ENCODE measurements at regions not wholly inside any gene's neighbourhood (a gene's known extent, or its start where the extent isn't known, plus 50 kb on each side); places are given as distances from the start of the nearest gene placed in this dataset.
"Not testable (repeated sequence)": the region's sequence is repeated elsewhere in the genome, so short reads cannot be mapped to it uniquely, and the experiment has no call there.

DNA sequence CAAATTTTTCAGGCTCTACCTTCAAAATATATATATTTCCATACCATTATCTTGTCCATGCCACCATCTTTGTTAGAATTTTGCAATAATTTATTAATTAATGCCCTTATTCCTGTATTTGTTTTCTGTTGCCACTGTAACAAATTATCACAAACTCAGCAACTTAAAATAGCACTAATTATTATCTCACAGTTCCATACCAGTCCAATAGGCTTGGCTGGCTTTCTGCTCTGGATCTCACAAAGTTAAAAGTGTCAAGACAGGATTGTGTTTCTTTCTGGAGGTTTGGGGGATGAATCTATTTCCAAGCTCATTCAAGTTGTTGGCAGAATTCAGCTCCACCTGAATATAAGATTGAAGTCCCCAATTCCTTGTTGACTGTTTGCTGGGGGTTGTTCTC, 58.6 kb upstream of the SLC38A4 start:
- DNase-seq = no peak

DNA sequence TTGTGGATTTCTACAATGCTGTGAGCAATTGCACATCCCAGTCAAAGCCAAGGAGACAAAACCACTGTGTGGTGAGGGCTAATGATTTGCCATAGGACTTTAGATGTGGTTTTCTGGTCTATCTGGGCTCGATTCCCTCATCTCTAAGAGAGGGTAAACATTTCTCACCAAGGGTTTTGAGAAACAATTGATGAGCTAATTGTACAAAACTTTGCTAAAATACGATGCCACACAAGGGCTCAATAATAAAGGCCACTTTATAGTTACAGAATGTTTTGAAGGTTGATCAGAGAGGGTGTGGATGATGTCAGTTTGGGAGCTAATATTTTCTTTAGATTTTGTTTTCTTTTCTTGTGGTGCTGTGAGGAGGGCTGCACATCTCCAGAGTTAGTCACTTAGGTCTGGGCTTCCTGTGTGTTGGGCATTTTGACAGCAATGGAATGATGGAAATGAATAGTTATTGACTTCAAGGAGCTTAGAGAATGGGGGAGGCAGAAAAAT, 60.8 kb upstream of the SLC38A4 start:
- no peak for DNase-seq

DNA sequence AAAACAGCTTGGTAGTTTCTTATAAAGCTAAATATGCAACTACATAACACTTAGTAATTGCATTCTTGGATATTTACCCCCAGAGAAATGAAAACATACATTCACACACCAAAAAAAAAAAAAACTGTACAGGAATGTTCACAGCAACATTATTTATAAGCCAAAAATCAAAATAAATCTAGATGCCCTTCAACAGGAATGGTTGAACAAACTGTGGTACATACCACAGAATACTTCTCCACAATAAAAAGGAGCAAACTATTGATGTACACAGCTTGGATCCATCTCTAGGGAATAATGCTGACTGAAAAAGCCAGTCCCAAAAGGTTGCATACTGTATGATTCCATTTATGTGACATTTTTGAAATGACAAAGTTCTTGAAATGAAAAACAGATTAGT, 62.1 kb upstream of the SLC38A4 start:
- DNase-seq = no peak

DNA sequence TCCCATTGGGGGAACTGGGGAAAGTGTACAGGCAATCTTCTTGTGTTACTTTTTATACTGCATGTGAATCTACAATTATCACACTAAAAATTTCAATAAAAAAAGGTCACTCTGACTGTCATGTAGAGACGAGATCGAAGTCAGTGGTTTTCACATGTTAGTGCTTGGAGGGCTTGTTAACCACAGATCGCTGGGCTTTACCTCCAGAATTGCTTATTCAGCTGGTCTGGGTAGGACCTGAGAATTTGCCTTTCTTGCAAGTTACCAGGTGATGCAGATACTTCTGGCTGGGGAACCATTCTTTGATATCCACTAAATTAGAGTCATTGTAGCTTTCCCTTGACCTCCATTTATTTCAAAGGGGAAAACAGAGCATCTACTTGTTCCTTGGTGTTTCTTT, 62.8 kb upstream of the SLC38A4 start:
- DNase-seq = no peak

DNA sequence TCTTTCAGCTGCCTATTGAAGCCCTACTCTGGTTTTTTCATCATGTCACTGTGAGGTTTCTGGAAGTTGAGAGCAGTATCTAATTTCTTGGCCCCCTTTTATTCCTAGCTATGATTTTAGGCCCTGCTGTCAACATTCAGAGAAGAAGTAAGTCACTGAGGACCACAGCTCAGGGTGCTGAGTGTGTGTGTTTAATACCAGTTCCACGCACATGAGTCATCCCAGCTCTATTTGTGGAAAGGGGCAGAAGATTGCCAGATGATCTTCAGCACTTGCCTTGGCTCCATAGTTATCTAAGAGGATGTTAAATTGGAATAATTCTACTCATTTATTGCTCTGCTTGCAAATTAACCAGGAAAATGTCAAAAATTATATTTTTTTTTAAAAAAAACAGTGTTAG, 65.5 kb upstream of the SLC38A4 start:
- DNase-seq = no peak

DNA sequence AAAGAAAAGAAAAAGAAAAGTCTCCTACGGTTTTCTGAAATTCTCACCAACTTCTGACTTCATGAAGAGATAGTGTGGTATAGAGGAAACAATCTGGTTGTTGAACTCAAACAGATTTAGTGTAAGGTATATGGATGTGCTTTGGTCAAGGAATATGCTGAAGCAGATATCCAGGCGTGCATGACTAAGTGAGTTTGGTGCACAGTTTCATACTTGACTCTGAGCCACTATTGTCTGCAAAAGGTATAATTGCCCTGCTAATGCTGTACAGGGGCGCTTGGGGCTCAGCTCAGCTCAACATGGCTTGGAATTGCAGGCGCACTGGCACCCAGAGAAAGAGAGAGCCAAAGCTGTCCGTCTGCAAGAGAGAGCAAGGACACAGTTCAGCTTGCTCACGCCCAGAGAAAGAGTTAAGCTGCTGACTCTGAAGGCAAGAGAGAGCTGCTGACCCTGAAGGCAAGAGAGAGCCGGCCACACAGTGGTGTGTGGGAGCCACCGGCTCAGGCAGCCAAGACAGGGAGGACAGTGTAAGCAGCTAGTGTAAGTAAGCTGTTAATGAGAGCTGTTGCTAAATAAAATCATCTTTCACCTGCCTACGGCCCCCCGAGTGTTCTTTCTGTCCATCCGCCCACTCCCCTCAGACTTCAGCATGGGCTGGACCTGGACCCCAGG, 66.4 kb upstream of the SLC38A4 start:
- no peak for DNase-seq

DNA sequence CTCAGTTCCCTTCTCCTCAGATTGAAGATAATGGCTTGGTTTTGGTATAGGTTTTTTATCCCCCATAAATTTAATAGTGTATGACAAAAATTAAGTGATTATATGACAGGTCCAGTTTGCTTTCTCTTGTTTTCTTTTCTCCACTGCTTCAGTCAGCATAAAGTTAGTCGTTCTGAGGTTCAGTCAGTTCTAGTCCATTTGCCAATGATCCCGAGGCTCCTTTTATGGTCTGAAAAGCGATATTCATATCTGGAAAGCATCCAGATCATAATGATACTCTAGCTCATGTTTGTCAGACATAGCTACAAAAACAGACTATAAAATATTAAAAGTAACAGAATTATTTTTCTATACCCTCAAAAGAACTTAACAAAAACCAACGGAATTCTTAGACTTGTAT, 67.1 kb upstream of the SLC38A4 start:
- no peak for DNase-seq

DNA sequence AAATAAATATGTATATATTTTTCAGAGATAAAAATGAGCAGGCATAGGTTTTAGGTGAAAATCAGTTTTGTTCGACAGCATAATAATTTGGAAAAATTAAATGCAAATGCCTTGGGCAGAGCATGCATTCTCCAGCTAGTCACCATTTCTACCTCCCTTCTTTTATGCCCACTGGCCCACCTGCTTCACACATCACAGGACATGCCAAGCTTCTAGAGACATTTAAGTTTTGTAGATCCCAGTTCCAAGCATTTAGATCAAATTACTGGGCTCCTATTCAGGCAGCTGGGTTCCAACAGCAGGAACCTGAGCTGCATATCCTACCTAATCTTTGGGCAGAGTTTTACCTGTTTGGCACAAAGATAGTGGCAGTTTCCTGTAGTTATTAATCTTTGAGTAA, 67.6 kb upstream of the SLC38A4 start:
- DNase-seq = no peak

DNA sequence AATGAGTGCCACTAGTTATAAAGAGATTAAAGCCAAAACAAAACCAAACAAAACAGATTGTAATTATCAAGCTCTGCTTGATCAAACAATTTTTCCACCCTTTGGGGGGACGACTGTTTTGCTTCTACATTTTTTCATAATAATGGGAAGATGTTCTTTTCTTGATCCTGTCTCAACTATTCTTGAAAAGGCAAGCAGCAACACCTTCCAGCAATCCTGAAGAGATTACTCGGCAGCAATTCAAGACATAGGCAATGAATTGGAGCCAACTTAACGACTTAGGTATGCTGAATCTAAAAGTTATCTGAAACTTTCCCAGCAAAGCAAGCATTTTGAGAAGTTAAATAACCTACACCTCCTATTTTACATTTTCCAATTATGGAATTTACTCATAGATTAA, 69.9 kb upstream of the SLC38A4 start:
- DNase-seq = no peak

DNA sequence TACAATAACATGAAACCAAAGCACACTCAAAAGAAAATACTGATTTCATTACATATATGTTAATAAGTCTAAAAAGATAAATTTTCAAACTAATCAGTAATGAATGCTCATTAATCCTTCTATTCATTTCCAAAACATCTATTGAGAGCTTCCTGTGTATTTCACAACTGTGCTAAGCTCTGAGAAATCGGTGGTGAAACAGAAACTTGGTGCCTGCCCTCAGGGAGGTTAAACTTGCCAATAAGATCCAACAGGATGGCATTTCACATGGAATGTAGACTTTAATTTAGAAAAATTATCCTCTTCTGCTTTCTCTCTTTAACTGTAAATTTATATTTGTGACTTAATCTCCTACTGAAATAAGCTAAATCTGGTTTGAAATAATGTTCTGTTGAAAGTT, 70.9 kb upstream of the SLC38A4 start:
- no peak for DNase-seq

DNA sequence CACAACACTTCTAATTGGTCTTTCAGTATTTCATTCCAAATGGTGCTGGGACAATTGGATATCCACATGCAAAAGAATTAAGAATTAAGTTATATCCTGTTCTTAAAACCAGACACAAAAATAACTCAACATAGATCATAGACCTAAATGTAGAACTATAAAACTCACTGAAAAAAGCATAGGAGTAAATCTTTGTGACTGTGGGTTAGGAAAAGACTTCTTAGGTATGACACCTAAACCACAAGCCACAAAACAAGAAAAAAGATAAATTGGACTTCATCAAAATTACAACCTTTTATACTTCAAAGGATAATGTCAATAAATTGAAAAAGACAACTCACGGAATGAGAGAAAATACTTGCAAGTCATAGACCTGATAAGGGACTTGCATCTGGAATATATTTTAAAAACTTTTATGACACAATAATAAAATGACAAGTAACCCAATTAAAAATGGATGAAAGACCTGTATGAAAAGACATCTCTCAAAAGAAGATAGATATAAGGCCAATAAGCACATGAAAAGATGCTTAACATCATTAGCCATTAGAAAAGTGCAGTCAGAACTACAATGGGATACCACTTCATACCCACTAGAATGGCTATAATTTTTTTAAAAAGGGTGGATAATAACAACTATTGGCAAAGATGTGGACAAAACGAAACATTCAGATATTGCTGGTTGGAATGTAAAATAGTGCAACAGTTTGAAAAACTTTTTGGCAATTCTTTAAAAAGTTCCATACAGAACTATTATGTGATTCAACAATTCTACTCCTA, 72.5 kb upstream of the SLC38A4 start:
- no peak for DNase-seq

DNA sequence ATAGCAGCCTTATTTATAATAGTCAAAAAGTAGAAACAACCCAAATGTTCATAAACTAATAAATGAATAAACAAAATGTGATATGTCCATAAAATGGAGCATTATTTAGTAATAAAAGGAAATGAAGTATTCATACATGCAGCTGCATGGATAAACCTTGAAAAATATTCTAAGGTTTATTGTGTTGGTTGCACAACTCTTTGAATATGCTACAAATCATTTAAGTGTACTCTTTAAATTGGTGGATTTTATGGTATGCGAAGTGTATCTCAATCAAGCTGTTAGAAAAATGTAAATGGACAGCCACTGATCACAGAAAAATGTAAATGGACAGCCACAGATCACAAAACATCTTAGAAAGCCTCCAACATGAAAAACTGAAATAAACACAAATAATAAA, 73.2 kb upstream of the SLC38A4 start:
- no peak for DNase-seq

DNA sequence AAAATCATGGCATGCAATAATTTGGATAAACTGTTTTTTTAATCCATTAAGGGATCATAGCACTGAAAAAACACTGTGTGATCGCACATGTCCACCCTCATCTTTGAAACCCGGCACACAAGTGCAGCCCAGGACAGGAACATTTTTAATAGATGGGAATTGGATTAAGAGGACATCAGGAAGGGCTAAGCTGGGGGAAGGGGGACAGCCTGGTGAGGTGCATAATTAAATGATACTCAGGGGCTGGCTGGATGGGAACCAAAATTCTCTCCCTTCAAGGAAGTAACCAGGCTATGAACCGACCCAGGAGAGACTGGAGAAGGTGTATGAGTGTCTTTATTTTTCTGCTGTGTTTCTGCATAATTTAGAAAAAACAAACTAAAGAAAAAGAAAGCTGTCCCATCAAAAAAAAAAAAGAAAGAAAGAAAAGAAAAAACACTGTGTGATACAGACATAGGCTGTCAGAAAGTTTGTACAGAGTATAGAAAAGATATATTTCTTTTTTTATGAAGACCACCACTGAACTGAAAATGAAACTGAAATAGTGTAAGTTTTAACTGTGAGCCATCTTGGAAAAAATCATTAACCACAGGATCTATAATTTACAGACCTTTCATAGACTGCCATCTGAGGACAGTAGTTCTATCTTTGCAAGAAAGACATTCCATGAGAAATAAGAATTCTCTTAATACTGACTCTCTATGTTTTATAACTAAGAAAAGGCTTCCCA, 75.1 kb upstream of the SLC38A4 start:
- no peak for DNase-seq

DNA sequence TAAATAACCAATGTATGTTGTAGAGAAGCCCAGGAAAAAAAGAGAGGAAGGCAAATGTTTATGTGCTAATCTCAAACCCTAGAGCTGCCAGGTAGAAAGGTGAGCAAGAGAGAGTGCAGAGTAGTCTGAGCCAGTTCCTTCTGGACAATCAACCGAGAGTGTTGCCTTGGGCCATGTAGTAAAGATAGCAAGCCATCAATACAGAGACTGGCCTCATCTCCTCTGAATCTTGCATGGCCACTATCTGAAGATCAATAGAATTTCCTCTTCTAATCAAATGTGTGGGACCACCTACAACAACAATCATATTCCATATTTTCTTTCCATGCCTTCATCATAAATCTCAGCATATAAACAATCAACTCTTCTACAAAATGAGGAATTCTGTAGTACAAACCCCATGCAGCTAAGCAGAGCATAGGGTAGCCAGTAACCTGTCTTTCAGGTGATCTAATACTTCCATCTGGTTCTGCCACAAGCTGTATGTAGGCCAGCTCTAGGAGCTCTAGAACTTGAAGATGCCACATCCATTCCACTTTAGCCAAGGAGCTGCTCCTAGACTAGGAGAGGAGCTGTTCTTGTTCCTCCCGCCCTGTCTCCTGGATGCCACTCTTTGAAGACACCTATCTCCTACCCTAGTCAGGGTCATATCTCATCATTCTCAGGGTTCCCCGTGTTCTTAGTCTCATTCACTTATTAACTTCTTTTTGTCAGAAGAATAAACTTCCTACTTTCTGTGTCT, 75.8 kb upstream of the SLC38A4 start:
- DNase-seq = no peak

DNA sequence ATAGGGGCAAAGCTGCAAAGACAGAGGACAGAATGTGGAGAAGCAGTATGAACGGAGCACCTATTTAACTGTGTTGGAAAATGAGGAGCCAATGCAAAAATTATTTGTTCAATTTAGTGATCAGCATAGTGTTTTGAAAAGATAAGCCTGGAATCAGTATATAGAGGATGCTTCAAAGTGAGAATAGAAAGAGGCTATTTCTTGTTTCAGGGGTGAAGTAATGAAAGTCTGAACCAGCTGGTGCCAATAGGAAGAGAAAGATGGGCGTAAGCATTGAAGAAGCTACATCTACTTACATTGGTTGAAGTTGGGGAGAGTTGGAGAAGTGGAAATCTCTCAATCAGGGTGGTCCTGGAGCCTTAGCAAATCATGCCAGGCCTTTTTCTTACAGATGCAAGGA, 77.3 kb upstream of the SLC38A4 start:
- DNase-seq = no peak

DNA sequence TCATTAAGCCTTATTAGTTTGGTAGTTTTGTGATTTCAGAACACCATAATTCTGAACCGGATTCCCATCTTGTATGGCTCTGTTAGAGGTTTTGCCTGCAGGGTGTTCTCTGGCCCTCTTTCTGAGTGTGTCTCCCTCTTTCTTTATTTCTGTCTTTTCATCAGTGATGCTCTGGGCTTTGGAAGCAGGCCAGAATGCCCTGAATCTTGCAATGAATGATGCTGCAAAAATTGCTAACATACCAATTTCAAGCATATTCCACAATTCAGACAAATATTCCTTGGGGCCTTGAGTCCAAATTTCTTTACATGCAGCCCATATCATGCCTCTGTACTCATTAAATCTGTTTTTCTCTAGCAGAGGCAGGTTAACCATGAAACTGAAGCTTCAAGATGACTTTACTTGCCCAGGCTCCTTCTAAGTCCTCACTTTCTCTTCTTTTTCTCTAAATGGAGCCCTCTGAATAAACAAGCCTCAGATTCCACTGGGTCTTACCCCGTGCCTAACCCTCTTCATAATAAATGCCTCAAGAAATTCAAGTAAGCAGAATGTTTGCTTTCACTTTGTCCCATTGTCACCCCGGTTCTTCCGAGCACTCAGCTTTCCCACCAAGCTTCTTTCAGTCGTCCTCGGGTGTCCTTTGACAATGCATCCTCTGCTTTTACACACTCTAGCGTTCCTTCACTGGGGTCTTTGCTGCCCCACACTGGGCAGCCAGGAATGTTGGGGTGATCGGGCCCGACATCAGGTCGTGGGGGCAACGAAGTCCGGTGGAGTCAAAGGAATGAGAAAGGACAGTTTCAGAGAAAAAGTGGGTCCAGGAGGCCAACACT, 78.8 kb upstream of the SLC38A4 start:
- DNase-seq = no peak

DNA sequence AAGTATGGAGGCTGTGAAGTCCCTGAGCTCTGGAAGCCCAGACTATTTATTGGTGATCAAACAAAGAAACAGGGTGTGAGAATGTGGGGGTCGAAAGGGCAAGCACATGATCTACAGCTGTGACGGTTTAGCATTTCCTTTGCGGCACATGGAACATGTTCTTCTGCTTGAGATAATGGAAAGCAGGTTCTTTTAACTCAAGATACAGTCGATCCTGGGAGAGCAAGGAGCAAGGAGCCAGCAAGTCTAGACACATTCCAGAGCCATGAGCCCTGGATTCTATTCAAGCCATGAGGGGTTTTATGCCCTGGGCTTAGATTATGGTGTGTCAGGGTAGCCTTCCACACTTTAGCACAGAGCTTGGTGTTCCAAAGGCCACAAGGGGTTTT, 79.4 kb upstream of the SLC38A4 start:
- not testable (repeated sequence) for DNase-seq

DNA sequence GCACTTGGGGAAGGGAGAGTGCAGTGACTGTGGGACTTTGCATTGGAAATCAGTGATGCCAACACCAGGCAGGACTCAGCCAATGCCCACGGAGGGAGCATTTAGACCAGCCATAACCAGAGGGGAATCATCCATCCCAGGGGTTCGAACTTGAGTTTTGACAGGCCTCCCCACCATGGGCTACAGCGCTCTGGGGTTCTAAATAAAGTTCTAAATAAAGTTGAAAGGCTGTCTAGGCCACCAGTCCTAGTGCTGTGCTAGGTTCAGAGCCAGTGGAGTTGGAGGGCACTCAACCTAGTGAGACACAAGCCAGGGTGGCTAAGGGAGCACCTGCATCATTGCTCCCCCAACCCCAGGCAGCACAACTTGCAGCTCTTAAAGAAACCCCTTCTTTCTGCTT, 82.0 kb upstream of the SLC38A4 start:
- no peak for DNase-seq

DNA sequence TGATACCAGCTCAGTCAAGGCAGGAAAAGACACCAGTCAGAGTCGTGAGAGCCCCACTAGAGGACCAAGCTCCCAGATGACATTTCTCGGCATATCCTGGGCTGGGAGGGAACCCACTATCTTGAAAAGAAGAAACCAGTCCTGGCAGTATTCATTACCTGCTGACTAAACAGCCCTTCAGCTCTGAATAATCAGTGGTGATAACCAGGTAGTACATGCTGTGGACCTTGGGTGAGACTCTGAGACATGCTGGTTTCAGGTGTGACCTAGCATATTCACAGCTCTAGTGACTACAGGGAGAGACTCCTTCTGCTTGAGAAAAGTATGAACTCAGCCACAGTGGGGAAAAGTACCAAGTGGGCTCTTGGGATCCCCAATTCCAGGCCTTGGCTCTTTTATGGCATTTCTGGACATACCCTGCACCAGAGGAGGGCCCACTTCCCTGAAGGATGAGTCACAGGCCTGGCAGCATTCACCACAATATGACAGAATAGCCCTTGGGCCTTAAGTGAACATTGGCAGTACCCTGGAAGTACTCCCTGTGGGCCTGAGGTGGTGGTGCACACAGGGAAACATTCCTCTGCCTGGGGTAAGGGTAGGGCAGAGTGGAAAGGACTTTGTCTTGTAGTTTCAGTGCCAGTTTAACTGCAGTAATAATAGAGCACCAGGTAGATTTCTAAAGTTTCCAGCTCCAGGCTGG, 82.6 kb upstream of the SLC38A4 start:
- DNase-seq = no peak

DNA sequence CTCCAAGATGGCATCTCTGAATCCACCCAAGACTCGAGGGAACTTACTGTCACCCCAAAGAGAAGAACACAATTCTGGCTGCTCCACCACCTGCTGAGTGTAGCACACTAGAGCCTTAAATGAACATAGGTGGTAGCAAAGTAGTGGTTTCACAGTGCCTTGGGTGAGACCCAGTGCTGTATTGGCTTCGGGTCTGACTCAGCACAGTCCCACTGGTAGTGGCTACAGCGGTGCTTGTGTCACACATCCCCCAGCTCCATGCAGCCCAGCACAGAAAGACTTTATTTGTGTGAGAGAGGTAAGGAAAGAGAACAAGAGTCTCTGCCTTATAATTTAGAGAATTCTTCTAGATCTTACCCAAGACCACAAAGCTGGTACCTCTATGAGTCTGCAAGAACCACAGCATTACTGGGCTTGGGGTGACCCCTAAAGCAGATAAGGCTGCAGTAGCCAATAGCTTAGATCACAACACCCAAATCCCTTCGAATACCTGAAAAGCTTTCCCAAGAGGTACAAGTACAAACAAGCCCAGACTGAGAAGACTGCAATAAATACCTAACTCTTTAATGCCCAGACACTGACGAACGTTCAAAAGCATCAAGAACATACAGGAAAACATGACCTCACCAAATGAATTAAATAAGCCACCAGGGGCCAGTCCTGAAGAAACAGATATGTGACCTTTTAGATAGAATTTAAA, 83.3 kb upstream of the SLC38A4 start:
- no peak for DNase-seq

DNA sequence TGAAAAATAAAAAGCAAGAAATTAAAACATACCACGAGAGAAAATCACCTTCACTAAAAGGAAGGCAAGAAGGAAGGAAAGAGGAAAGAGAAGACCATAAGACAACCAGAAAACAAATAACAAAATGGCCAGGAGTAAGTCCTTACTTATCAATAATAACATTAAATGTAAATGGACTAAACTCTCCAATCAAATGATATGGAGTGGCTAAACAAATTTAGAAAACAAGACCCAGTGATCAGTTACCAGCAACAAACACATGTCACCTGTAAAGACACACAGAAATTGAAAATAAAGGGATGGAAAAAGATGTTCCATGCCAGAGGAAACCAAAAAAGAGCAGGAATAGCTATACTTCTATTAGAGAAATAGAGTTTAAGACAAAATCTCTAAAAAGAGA, 85.0 kb upstream of the SLC38A4 start:
- no peak for DNase-seq
